ENCODE measurements at regions not wholly inside any gene's neighbourhood (a gene's known extent, or its start where the extent isn't known, plus 50 kb on each side); places are given as distances from the start of the nearest gene placed in this dataset.
"Not testable (repeated sequence)": the region's sequence is repeated elsewhere in the genome, so short reads cannot be mapped to it uniquely, and the experiment has no call there.

DNA sequence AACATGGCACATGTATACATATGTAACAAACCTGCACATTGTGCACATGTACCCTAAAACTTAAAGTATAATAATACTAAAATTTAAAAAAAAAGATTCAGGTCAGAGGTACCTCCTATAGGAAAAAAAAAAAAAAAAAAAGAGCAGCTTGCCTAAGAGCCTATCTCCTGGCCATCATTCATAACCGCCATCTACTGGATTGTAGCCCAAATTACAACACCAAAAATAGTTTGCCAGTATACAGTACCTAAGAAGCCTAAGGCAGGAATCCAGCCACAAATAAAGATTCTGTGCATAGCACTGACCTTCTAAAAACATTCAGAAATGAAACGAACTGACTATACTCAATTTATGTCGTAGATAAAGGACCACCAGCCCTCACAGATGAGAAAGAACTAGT, 438.4 kb upstream of the ADGRB3 start:
- Mint-ChIP-seq H3K9me3 (ENCODE audit: low read depth, unreplicated experiment) (peaks cover 17% of the 10 kb centered on the region), H3K4me1 (ENCODE audit: low read depth, unreplicated experiment) (no peaks in the 10 kb centered on the region), H3K27ac (ENCODE audit: unreplicated experiment) (no peak overlapping the region), H3K27me3 (ENCODE audit: unreplicated experiment) (no peaks in the 10 kb centered on the region), H3K36me3 (ENCODE audit: insufficient read depth, unreplicated experiment) (no peaks in the 10 kb centered on the region), H3K4me3 (ENCODE audit: low read depth, unreplicated experiment) (no peak overlapping the region)
- no peak for DNase-seq
- TF ChIP-seq, protein P1, sequence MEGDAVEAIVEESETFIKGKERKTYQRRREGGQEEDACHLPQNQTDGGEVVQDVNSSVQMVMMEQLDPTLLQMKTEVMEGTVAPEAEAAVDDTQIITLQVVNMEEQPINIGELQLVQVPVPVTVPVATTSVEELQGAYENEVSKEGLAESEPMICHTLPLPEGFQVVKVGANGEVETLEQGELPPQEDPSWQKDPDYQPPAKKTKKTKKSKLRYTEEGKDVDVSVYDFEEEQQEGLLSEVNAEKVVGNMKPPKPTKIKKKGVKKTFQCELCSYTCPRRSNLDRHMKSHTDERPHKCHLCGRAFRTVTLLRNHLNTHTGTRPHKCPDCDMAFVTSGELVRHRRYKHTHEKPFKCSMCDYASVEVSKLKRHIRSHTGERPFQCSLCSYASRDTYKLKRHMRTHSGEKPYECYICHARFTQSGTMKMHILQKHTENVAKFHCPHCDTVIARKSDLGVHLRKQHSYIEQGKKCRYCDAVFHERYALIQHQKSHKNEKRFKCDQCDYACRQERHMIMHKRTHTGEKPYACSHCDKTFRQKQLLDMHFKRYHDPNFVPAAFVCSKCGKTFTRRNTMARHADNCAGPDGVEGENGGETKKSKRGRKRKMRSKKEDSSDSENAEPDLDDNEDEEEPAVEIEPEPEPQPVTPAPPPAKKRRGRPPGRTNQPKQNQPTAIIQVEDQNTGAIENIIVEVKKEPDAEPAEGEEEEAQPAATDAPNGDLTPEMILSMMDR (IDR thresholded peaks at IDR 0.05; ENCODE audit: unreplicated experiment) = no peak
- CTCF ChIA-PET = no interaction called here
- no TSS peak for BruUV-seq (replicated peaks)
- intact Hi-C loops (cut with micrococcal nuclease; ENCODE audit: unreplicated experiment) = no loop called here

DNA sequence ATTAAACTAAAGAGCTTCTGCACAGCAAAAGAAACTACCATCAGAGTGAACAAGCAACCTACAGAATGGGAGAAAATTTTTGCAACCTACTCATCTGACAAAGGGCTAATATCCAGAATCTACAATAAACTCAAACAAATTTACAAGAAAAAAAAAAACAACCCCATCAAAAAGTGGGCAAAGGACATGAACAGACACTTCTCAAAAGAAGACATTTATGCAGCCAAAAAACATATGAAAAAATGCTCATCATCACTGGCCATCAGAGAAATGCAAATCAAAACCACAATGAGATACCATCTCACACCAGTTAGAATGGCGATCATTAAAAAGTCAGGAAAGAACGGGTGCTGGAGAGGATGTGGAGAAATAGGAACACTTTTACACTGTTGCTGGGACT, 439.3 kb upstream of the ADGRB3 start:
- CTCF ChIA-PET; intact Hi-C loops (cut with micrococcal nuclease; ENCODE audit: unreplicated experiment); H3K4me1 Mint-ChIP-seq (ENCODE audit: low read depth, unreplicated experiment); H3K36me3 Mint-ChIP-seq (ENCODE audit: insufficient read depth, unreplicated experiment); H3K4me3 Mint-ChIP-seq (ENCODE audit: low read depth, unreplicated experiment); DNase-seq; H3K27ac Mint-ChIP-seq (ENCODE audit: unreplicated experiment); H3K27me3 Mint-ChIP-seq (ENCODE audit: unreplicated experiment); BruUV-seq (replicated peaks): not testable (repeated sequence)
- peaks cover 14% of the 10 kb centered on the region for H3K9me3 Mint-ChIP-seq (ENCODE audit: low read depth, unreplicated experiment)

DNA sequence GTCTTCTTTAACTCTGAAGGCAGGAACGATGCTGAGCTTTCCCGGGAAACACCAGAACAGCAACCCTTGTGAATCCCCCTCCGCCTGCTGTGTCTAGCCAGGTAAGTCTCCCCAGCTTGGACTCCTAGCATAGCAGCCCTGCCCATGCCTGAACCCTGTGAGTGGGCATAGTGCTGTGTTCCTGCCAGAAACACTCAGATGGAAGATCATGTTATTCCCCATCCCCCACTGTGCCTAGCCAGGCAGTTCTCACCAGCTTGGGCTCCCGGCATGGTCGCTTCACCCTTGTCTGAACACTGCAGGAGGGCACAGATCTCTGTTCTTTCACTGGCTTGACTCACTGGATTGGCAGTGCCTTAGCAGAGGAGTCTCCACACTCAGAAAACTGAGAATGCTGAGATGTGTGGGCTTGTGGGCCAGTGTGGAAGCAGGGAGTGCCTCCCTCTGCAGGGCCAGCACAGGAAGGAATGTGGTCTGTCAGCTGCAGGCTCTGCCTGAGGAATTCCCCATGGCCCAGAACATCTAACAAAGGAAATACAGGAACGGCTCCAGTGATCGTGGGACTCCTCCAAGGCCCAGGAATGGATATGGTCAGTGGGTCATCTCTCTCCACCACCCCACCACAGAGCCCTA, 440.1 kb upstream of the ADGRB3 start:
- Mint-ChIP-seq H3K4me1 (ENCODE audit: low read depth, unreplicated experiment) (no peaks in the 10 kb centered on the region), H3K27ac (ENCODE audit: unreplicated experiment) (no peak overlapping the region), H3K9me3 (ENCODE audit: low read depth, unreplicated experiment) (peaks cover 12% of the 10 kb centered on the region), H3K36me3 (ENCODE audit: insufficient read depth, unreplicated experiment) (no peaks in the 10 kb centered on the region), H3K27me3 (ENCODE audit: unreplicated experiment) (no peaks in the 10 kb centered on the region), H3K4me3 (ENCODE audit: low read depth, unreplicated experiment) (no peak overlapping the region)
- no peak for DNase-seq
- TF ChIP-seq, protein P1 (IDR thresholded peaks at IDR 0.05; ENCODE audit: unreplicated experiment) = no peak
- CTCF ChIA-PET = no interaction called here
- intact Hi-C loops (cut with micrococcal nuclease; ENCODE audit: unreplicated experiment) = no loop called here
- no TSS peak for BruUV-seq (replicated peaks)

DNA sequence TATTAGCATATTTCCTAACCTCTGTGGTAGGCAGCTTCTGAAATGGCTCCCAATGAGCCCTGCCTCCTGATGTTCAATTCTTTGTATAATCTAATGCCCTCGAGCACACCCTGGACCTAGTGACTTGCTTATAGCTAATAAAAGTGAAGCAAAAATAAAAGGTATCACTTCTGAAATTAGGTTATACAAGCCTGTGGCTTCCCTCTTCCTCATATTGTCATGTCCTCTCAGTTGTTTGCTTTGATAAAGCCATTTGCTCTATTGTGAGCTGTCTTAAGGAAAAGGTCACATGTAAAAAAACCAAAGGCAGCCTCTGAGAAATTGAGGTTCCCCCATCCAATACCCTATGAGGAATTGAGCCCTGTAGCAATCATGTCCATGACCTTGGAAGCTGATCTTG, 442.1 kb upstream of the ADGRB3 start:
- no peak for DNase-seq
- CTCF ChIA-PET = no interaction called here
- Mint-ChIP-seq H3K4me1 (ENCODE audit: low read depth, unreplicated experiment) (no peaks in the 10 kb centered on the region), H3K27me3 (ENCODE audit: unreplicated experiment) (no peaks in the 10 kb centered on the region), H3K9me3 (ENCODE audit: low read depth, unreplicated experiment) (peaks cover 8% of the 10 kb centered on the region), H3K4me3 (ENCODE audit: low read depth, unreplicated experiment) (no peak overlapping the region), H3K36me3 (ENCODE audit: insufficient read depth, unreplicated experiment) (no peaks in the 10 kb centered on the region), H3K27ac (ENCODE audit: unreplicated experiment) (no peak overlapping the region)
- TF ChIP-seq, protein P1 (IDR thresholded peaks at IDR 0.05; ENCODE audit: unreplicated experiment) = no peak
- no TSS peak for BruUV-seq (replicated peaks)
- intact Hi-C loops (cut with micrococcal nuclease; ENCODE audit: unreplicated experiment) = no loop called here

- TF ChIP-seq, protein P1 (IDR thresholded peaks at IDR 0.05; ENCODE audit: unreplicated experiment) = no peak
- Mint-ChIP-seq H3K27me3 (ENCODE audit: unreplicated experiment) (no peaks in the 10 kb centered on the region), H3K4me3 (ENCODE audit: low read depth, unreplicated experiment) (no peak overlapping the region), H3K4me1 (ENCODE audit: low read depth, unreplicated experiment) (no peaks in the 10 kb centered on the region), H3K27ac (ENCODE audit: unreplicated experiment) (no peak overlapping the region), H3K36me3 (ENCODE audit: insufficient read depth, unreplicated experiment) (no peaks in the 10 kb centered on the region), H3K9me3 (ENCODE audit: low read depth, unreplicated experiment) (peaks cover 13% of the 10 kb centered on the region)
- intact Hi-C loops (cut with micrococcal nuclease; ENCODE audit: unreplicated experiment) = no loop called here
- CTCF ChIA-PET = no interaction called here
- no TSS peak for BruUV-seq (replicated peaks)
- no peak for DNase-seq
Observed at GRCh38 chr6:68189217-68189815, 445.8 kb upstream of the ADGRB3 start.

All from Calu3 (cell line).